BJ (cell line): ENCODE measurements at regions not wholly inside any gene's neighbourhood (a gene's known extent, or its start where the extent isn't known, plus 50 kb on each side); places are given as distances from the start of the nearest gene placed in this dataset.

Experiments used
- CTCF ChIA-PET: fragments of 350-600 bp; formaldehyde crosslinking; extraction: SDS; loops from one replicate; lab custom pipeline; 2021; ENCODE audit warnings: antibody characterized with exemption, inconsistent platforms; lab: Yijun Ruan, JAX
- POLR2A ChIA-PET: fragments of 300-600 bp; sonication (Branson Sonifier 250); formaldehyde crosslinking; extraction: SDS; loops from one replicate; lab custom pipeline; 2021; ENCODE audit warnings: antibody characterized with exemption; lab: Charles Lee
- DNase-seq: peaks from one replicate; pipeline ENCODE4 v3.0.0-alpha.2; 2011; ENCODE audit warnings: low read depth
- H3K27me3 ChIP-seq: 2 replicates; pipeline ENCODE4 v1.6.0; 2011; ENCODE audit warnings: low read length; ENCODE audit not compliant: control insufficient read depth, insufficient read depth
- H3K36me3 ChIP-seq: 2 replicates; pipeline ENCODE4 v1.5.1; 2011; ENCODE audit warnings: low read length; ENCODE audit not compliant: control insufficient read depth, insufficient read depth
- H3K4me3 ChIP-seq: 2 replicates; pipeline ENCODE4 v1.5.1; 2011; ENCODE audit warnings: low read depth, mild to moderate bottlenecking, control low read depth, low read length
- TF ChIP-seq, protein P1 (sequence below): IDR thresholded peaks from 2 replicates; pipeline ENCODE4 v1.5.1; 2011; ENCODE audit warnings: low read depth, mild to moderate bottlenecking, control low read depth, inconsistent platforms, low read length, moderate library complexity; ENCODE audit not compliant: insufficient read depth

DNA sequence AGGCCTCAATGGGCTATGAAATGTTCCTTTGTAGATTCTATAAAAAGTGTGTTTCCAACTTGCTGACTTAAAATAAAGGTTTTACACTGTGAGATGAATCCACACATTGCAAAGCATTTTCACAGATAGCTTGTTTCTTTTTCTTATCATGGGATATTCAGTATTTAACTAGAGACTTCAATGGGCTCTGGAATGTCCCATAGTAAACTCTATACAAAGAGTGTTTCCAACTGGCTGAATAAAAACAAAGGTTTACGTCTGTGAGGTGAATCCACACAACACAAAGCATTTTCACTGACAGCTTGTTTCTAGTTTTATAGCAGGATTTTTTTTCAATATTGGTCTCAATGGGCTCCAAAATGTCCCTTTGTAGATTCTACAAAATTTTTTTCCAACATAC lies 550.1 kb downstream of the KCNJ18 start:
- H3K4me3 ChIP-seq, result no peak overlapping the region
- no peak for DNase-seq
- H3K36me3 ChIP-seq, result no peaks in the 10 kb centered on the region
- ChIA-PET POLR2A (no interaction called here), CTCF (no interaction called here)
- H3K27me3 ChIP-seq, result no peaks in the 10 kb centered on the region
- TF ChIP-seq, protein P1, sequence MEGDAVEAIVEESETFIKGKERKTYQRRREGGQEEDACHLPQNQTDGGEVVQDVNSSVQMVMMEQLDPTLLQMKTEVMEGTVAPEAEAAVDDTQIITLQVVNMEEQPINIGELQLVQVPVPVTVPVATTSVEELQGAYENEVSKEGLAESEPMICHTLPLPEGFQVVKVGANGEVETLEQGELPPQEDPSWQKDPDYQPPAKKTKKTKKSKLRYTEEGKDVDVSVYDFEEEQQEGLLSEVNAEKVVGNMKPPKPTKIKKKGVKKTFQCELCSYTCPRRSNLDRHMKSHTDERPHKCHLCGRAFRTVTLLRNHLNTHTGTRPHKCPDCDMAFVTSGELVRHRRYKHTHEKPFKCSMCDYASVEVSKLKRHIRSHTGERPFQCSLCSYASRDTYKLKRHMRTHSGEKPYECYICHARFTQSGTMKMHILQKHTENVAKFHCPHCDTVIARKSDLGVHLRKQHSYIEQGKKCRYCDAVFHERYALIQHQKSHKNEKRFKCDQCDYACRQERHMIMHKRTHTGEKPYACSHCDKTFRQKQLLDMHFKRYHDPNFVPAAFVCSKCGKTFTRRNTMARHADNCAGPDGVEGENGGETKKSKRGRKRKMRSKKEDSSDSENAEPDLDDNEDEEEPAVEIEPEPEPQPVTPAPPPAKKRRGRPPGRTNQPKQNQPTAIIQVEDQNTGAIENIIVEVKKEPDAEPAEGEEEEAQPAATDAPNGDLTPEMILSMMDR, result no peak

DNA sequence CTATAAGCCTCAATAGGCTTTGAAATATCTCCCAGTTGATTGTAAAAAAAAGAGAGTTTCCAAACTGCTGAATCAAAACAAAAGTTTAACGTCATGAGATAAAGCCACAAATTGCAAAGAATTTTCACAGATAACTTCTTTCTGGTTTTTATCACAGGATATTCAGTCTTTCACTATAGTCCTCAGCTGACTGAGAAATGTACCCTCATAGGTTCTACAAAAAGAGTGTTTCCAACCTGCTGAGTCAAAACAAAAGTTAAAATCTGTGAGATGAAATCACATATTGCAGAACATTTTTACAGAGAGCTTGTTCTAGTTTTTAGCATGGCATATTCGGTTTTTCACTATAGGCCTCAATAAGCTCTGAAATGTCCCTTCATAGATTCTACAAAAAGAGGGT lies 559.2 kb downstream of the KCNJ18 start:
- TF ChIP-seq, protein P1, result no peak
- DNase-seq, result no peak
- Histone ChIP-seq H3K4me3 (no peak overlapping the region), H3K27me3 (no peaks in the 10 kb centered on the region), H3K36me3 (no peaks in the 10 kb centered on the region)
- ChIA-PET POLR2A (no interaction called here), CTCF (interaction anchor here (1.1 kb wide), 1 partner anchor 59 kb away, joined by 3 read pairs; no protein-coding TSS in a partner anchor)

DNA sequence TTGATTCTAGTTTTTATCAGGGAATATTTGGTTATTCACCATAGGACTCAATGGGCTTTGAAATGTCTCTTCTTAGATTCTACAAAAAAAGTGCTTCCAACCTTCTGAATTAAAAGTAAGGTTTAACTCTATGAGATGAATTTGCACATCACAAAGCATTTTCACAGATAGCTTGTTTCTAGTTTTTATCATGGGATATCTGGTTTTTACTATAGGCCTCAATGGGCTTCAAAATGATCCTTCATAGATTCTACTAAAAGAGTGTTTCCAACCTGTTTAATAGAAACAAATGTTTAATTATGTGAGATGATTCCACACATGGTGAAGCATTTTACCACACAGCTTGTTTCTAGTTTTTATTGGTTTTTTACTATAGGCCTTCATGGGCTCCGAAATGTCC lies 560.7 kb downstream of the KCNJ18 start:
- TF ChIP-seq, protein P1, result no peak
- POLR2A ChIA-PET, result no interaction called here
- Histone ChIP-seq H3K27me3 (no peaks in the 10 kb centered on the region), H3K4me3 (no peak overlapping the region), H3K36me3 (no peaks in the 10 kb centered on the region)
- CTCF ChIA-PET, result no interaction called here
- no peak for DNase-seq

DNA sequence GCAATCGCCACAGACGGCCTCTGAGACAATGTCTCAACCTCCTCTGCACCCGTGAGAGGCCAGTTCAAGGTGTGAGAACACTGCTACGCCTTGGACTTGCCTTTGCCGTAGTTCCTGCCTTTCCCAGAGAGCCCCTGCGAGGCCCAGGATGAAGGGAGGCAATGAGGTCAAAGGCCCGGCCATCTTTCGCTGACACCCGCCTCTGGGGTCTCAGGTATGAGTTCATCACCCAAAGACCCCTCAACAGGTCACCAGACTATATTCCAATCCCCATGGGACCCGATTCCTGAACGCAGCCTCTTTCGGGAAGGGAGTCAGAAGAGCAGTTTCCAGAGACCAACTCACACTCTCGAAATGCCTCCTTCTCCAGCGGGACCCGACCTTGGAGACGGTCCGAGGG lies 573.5 kb downstream of the KCNJ18 start:
- TF ChIP-seq, protein P1, result no peak
- ChIA-PET CTCF (no interaction called here), POLR2A (no interaction called here)
- no peak overlapping the region for H3K4me3 ChIP-seq
- H3K27me3 ChIP-seq, result no peaks in the 10 kb centered on the region
- H3K36me3 ChIP-seq, result no peaks in the 10 kb centered on the region
- no peak for DNase-seq

DNA sequence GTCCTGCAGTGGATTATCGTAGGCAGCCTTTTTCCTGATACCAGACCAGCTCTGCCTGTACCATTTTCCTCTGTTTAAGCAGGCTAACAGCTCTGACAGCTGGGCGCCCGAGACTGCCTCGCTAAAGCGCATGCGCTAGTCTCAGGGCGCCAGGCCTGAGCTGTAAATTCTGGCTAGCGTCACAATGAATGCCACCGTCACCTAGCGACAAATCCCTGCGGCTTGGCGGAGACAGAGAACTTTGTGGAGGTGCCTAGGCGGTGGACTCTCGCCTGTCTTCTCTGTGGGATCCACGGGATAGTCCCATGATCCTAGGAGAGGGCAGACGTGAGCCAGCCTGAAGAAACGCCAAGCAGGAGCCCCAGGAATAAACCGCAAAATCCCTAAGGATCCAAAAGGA lies 573.9 kb downstream of the KCNJ18 start:
- ChIA-PET POLR2A (no interaction called here), CTCF (no interaction called here)
- H3K27me3 ChIP-seq, result no peaks in the 10 kb centered on the region
- no peaks in the 10 kb centered on the region for H3K36me3 ChIP-seq
- no peak overlapping the region for H3K4me3 ChIP-seq
- DNase-seq, result no peak
- TF ChIP-seq, protein P1, result no peak
